ENCODE measurements at regions not wholly inside any gene's neighbourhood (a gene's known extent, or its start where the extent isn't known, plus 50 kb on each side); places are given as distances from the start of the nearest gene placed in this dataset.

GRCh38 chr1:104699433-104699832, 949.7 kb downstream of the AMY1C start:
- H3K4me3 Mint-ChIP-seq: no peak overlapping the region
- ChIA-PET POLR2A (no interaction called here), CTCF (no interaction called here)
- ATAC-seq: no peak
- no peaks in the 10 kb centered on the region for H3K4me1 Mint-ChIP-seq (ENCODE audit: low read depth)
- DNase-seq: no peak
- H3K27ac Mint-ChIP-seq: no peak overlapping the region
- no peaks in the 10 kb centered on the region for H3K27me3 Mint-ChIP-seq (ENCODE audit: low read depth)
- no peaks in the 10 kb centered on the region for H3K36me3 Mint-ChIP-seq (ENCODE audit: low read depth)
- H3K9me3 Mint-ChIP-seq (ENCODE audit: insufficient read depth): peaks cover 21% of the 10 kb centered on the region

- H3K36me3 Mint-ChIP-seq (ENCODE audit: low read depth): no peaks in the 10 kb centered on the region
- H3K27ac Mint-ChIP-seq: no peak overlapping the region
- peaks cover 5% of the 10 kb centered on the region for H3K4me1 Mint-ChIP-seq (ENCODE audit: low read depth)
- no peak overlapping the region for H3K4me3 Mint-ChIP-seq
- POLR2A ChIA-PET: no interaction called here
- H3K9me3 Mint-ChIP-seq (ENCODE audit: insufficient read depth): peaks cover 17% of the 10 kb centered on the region
- ATAC-seq: no peak
- H3K27me3 Mint-ChIP-seq (ENCODE audit: low read depth): no peaks in the 10 kb centered on the region
- no peak for DNase-seq
- CTCF ChIA-PET: no interaction called here
Observed at GRCh38 chr1:104702731-104703130, 953.0 kb downstream of the AMY1C start.

- ATAC-seq (no peak), DNase-seq (no peak)
- ChIA-PET POLR2A (no interaction called here), CTCF (no interaction called here)
- no peaks in the 10 kb centered on the region for H3K36me3 Mint-ChIP-seq (ENCODE audit: low read depth)
- H3K9me3 Mint-ChIP-seq (ENCODE audit: insufficient read depth): peaks cover 13% of the 10 kb centered on the region
- H3K4me3 Mint-ChIP-seq: no peak overlapping the region
- no peak overlapping the region for H3K27ac Mint-ChIP-seq
- H3K27me3 Mint-ChIP-seq (ENCODE audit: low read depth): no peaks in the 10 kb centered on the region
- peaks cover 5% of the 10 kb centered on the region for H3K4me1 Mint-ChIP-seq (ENCODE audit: low read depth)
Observed at GRCh38 chr1:104706631-104707147, 957.0 kb downstream of the AMY1C start.

GRCh38 chr1:104718752-104719151, 969.1 kb downstream of the AMY1C start:
- POLR2A ChIA-PET: no interaction called here
- Mint-ChIP-seq H3K4me3 (no peak overlapping the region), H3K36me3 (ENCODE audit: low read depth) (no peaks in the 10 kb centered on the region), H3K4me1 (ENCODE audit: low read depth) (no peaks in the 10 kb centered on the region), H3K27me3 (ENCODE audit: low read depth) (no peaks in the 10 kb centered on the region), H3K27ac (no peak overlapping the region), H3K9me3 (ENCODE audit: insufficient read depth) (peaks cover 19% of the 10 kb centered on the region)
- DNase-seq: no peak
- CTCF ChIA-PET: no interaction called here
- ATAC-seq: no peak

GRCh38 chr1:104720741-104721140, 971.0 kb downstream of the AMY1C start:
- no peak overlapping the region for H3K27ac Mint-ChIP-seq
- H3K4me3 Mint-ChIP-seq: no peak overlapping the region
- H3K4me1 Mint-ChIP-seq (ENCODE audit: low read depth): no peaks in the 10 kb centered on the region
- ChIA-PET POLR2A (no interaction called here), CTCF (no interaction called here)
- DNase-seq (no peak), ATAC-seq (no peak)
- no peaks in the 10 kb centered on the region for H3K27me3 Mint-ChIP-seq (ENCODE audit: low read depth)
- peaks cover 22% of the 10 kb centered on the region for H3K9me3 Mint-ChIP-seq (ENCODE audit: insufficient read depth)
- no peaks in the 10 kb centered on the region for H3K36me3 Mint-ChIP-seq (ENCODE audit: low read depth)

GRCh38 chr1:104726917-104727316, 977.2 kb downstream of the AMY1C start:
- DNase-seq: no peak
- Mint-ChIP-seq H3K4me3 (no peak overlapping the region), H3K4me1 (ENCODE audit: low read depth) (no peaks in the 10 kb centered on the region), H3K9me3 (ENCODE audit: insufficient read depth) (peaks cover 22% of the 10 kb centered on the region), H3K36me3 (ENCODE audit: low read depth) (no peaks in the 10 kb centered on the region), H3K27me3 (ENCODE audit: low read depth) (no peaks in the 10 kb centered on the region), H3K27ac (no peak overlapping the region)
- ATAC-seq: no peak
- ChIA-PET POLR2A (no interaction called here), CTCF (no interaction called here)

- CTCF ChIA-PET: no interaction called here
- H3K4me1 Mint-ChIP-seq (ENCODE audit: low read depth): no peaks in the 10 kb centered on the region
- no peak overlapping the region for H3K4me3 Mint-ChIP-seq
- POLR2A ChIA-PET: no interaction called here
- no peak overlapping the region for H3K27ac Mint-ChIP-seq
- H3K9me3 Mint-ChIP-seq (ENCODE audit: insufficient read depth): peaks cover 20% of the 10 kb centered on the region
- no peaks in the 10 kb centered on the region for H3K27me3 Mint-ChIP-seq (ENCODE audit: low read depth)
- DNase-seq: no peak
- no peaks in the 10 kb centered on the region for H3K36me3 Mint-ChIP-seq (ENCODE audit: low read depth)
- ATAC-seq: no peak
Observed at GRCh38 chr1:104733866-104734265, 984.2 kb downstream of the AMY1C start.

GRCh38 chr1:104745875-104746274, 996.2 kb downstream of the AMY1C start:
- Mint-ChIP-seq H3K36me3 (ENCODE audit: low read depth) (no peaks in the 10 kb centered on the region), H3K27me3 (ENCODE audit: low read depth) (no peaks in the 10 kb centered on the region), H3K4me1 (ENCODE audit: low read depth) (no peaks in the 10 kb centered on the region), H3K4me3 (no peak overlapping the region), H3K9me3 (ENCODE audit: insufficient read depth) (peaks cover 5% of the 10 kb centered on the region), H3K27ac (no peak overlapping the region)
- POLR2A ChIA-PET: no interaction called here
- ATAC-seq (no peak), DNase-seq (no peak)
- CTCF ChIA-PET: no interaction called here

- H3K9me3 Mint-ChIP-seq (ENCODE audit: insufficient read depth): peaks cover 5% of the 10 kb centered on the region
- no peaks in the 10 kb centered on the region for H3K36me3 Mint-ChIP-seq (ENCODE audit: low read depth)
- no peaks in the 10 kb centered on the region for H3K27me3 Mint-ChIP-seq (ENCODE audit: low read depth)
- no peak overlapping the region for H3K27ac Mint-ChIP-seq
- H3K4me3 Mint-ChIP-seq: no peak overlapping the region
- no peak for ATAC-seq
- ChIA-PET POLR2A (no interaction called here), CTCF (no interaction called here)
- no peak for DNase-seq
- no peaks in the 10 kb centered on the region for H3K4me1 Mint-ChIP-seq (ENCODE audit: low read depth)
Observed at GRCh38 chr1:104746994-104747393, 997.3 kb downstream of the AMY1C start.

- Mint-ChIP-seq H3K27ac (no peak overlapping the region), H3K4me1 (ENCODE audit: low read depth) (no peaks in the 10 kb centered on the region), H3K4me3 (no peak overlapping the region), H3K27me3 (ENCODE audit: low read depth) (no peaks in the 10 kb centered on the region), H3K9me3 (ENCODE audit: insufficient read depth) (no peaks in the 10 kb centered on the region), H3K36me3 (ENCODE audit: low read depth) (no peaks in the 10 kb centered on the region)
- CTCF ChIA-PET: no interaction called here
- no peak for DNase-seq
- no peak for ATAC-seq
- POLR2A ChIA-PET: no interaction called here
Observed at GRCh38 chr1:104760017-104760416, 1010.3 kb downstream of the AMY1C start.

- Mint-ChIP-seq H3K27ac (no peak overlapping the region), H3K4me3 (no peak overlapping the region), H3K9me3 (ENCODE audit: insufficient read depth) (no peaks in the 10 kb centered on the region), H3K36me3 (ENCODE audit: low read depth) (no peaks in the 10 kb centered on the region), H3K4me1 (ENCODE audit: low read depth) (no peaks in the 10 kb centered on the region), H3K27me3 (ENCODE audit: low read depth) (no peaks in the 10 kb centered on the region)
- CTCF ChIA-PET: interaction anchor here (0.6 kb wide), 1 partner anchor 297 kb away, joined by 3 read pairs; no protein-coding TSS in a partner anchor
- DNase-seq (no peak), ATAC-seq (no peak)
- POLR2A ChIA-PET: no interaction called here
Observed at GRCh38 chr1:104761961-104762570, 1012.4 kb downstream of the AMY1C start.

GRCh38 chr1:104765085-104765484, 1015.4 kb downstream of the AMY1C start:
- Mint-ChIP-seq H3K36me3 (ENCODE audit: low read depth) (no peaks in the 10 kb centered on the region), H3K4me1 (ENCODE audit: low read depth) (no peaks in the 10 kb centered on the region), H3K27me3 (ENCODE audit: low read depth) (no peaks in the 10 kb centered on the region), H3K27ac (no peak overlapping the region), H3K9me3 (ENCODE audit: insufficient read depth) (no peaks in the 10 kb centered on the region), H3K4me3 (no peak overlapping the region)
- POLR2A ChIA-PET: no interaction called here
- DNase-seq: no peak
- CTCF ChIA-PET: no interaction called here
- no peak for ATAC-seq

- no peaks in the 10 kb centered on the region for H3K27me3 Mint-ChIP-seq (ENCODE audit: low read depth)
- H3K9me3 Mint-ChIP-seq (ENCODE audit: insufficient read depth): no peaks in the 10 kb centered on the region
- ATAC-seq (no peak), DNase-seq (no peak)
- CTCF ChIA-PET: no interaction called here
- H3K36me3 Mint-ChIP-seq (ENCODE audit: low read depth): no peaks in the 10 kb centered on the region
- no peaks in the 10 kb centered on the region for H3K4me1 Mint-ChIP-seq (ENCODE audit: low read depth)
- H3K27ac Mint-ChIP-seq: no peak overlapping the region
- no peak overlapping the region for H3K4me3 Mint-ChIP-seq
- POLR2A ChIA-PET: no interaction called here
Observed at GRCh38 chr1:104768466-104768865, 1018.8 kb downstream of the AMY1C start.

Measured in activated CD8-positive, alpha-beta T cell treated with anti-CD3 and anti-CD28 coated beads, Interleukin-2, amount 10 ng/mL, durations not matched to agents 7 days and 5 days (primary cell).